Endothelial cell of umbilical vein (primary cell): ENCODE measurements at regions not wholly inside any gene's neighbourhood (a gene's known extent, or its start where the extent isn't known, plus 50 kb on each side); places are given as distances from the start of the nearest gene placed in this dataset.

Experiments
- BruUV-seq: library from RNA; stranded (reverse); fragments of 400-500 nt; replicated peaks from 2 replicates; lab custom pipeline; 2021; lab: Mats Ljungman, UMichigan
- CTCF ChIA-PET: fragments of 300-600, 350-600 bp; sonication (Branson Sonifier 250); formaldehyde crosslinking; loops from one replicate; lab custom pipeline; 2021; ENCODE audit warnings: antibody characterized with exemption, inconsistent platforms; lab: Charles Lee
- POLR2A ChIA-PET: fragments of 300-600, 350-600 bp; sonication (Branson Sonifier 250); formaldehyde crosslinking; loops from one replicate; lab custom pipeline; 2021; ENCODE audit warnings: antibody characterized with exemption, inconsistent platforms; lab: Charles Lee
- DNase-seq: peaks from one replicate; pipeline ENCODE4 v3.0.0-alpha.2; 2011; ENCODE audit warnings: low read depth, low spot score
- FAIRE-seq: peaks from 2 replicates; lab custom pipeline; 2011; peaks lifted over from hg19 to GRCh38; lab: Jason Lieb, UNC
- H2AFZ ChIP-seq: 2 replicates; pipeline ENCODE4 v1.6.0; 2012; ENCODE audit warnings: low read depth, low read length, control low read depth, inconsistent platforms
- H3K27ac ChIP-seq: 2 replicates; pipeline ENCODE4 v1.5.1; 2011; ENCODE audit warnings: low read depth, mild to moderate bottlenecking, control low read depth, low read length, moderate library complexity; ENCODE audit not compliant: insufficient read depth
- H3K27me3 ChIP-seq, 2 experiments: 2 replicates each; pipeline versions ENCODE4 v1.6.0 to v1.6.1; 2011; ENCODE audit warnings: low read length in 2 of 2, mixed read lengths in 1 of 2; ENCODE audit not compliant: control insufficient read depth in 2 of 2, insufficient read depth in 2 of 2
- H3K36me3 ChIP-seq, 2 experiments: 2 replicates in 1 of 2; 3 replicates in 1 of 2; pipeline ENCODE4 v1.5.1; 2011; ENCODE audit warnings: low read length in 2 of 2, mild to moderate bottlenecking in 1 of 2, moderate library complexity in 1 of 2; ENCODE audit not compliant: control insufficient read depth in 2 of 2, insufficient read depth in 2 of 2; ENCODE audit errors: extremely low read depth in 1 of 2
- H3K4me1 ChIP-seq: 3 replicates; pipeline ENCODE4 v1.5.1; 2011; ENCODE audit warnings: mild to moderate bottlenecking, low read length; ENCODE audit not compliant: control insufficient read depth, insufficient read depth; ENCODE audit errors: extremely low read depth
- H3K4me2 ChIP-seq: 2 replicates; pipeline ENCODE4 v1.6.1; 2011; ENCODE audit warnings: low read length, control low read depth, mixed read lengths; ENCODE audit not compliant: insufficient read depth
- H3K4me3 ChIP-seq, 3 experiments: fragments of 200-600 bp in 1 of 3; sonication (generic), shearing (Covaris generic) in 1 of 3; replicated peaks in 1 of 3; 2 replicates each; pipeline ENCODE4 v1.5.1; 2011 to 2016; ENCODE audit warnings: control low read depth in 3 of 3, low read length in 3 of 3, mild to moderate bottlenecking in 2 of 3, inconsistent platforms in 1 of 3, low read depth in 1 of 3, moderate library complexity in 1 of 3; ENCODE audit not compliant: insufficient read depth in 1 of 3
- H3K79me2 ChIP-seq: 2 replicates; pipeline ENCODE4 v1.6.0; 2012; ENCODE audit warnings: low read length, inconsistent platforms; ENCODE audit not compliant: control insufficient read depth, insufficient read depth
- H3K9ac ChIP-seq: replicated peaks from 2 replicates; pipeline ENCODE3; 2011; ENCODE audit warnings: low read length, control low read depth; ENCODE audit not compliant: insufficient read depth; ENCODE audit errors: extremely low read depth
- H3K9me1 ChIP-seq: replicated peaks from 3 replicates; pipeline ENCODE4 v1.6.0; 2011; ENCODE audit warnings: mild to moderate bottlenecking, low read length; ENCODE audit not compliant: control insufficient read depth, insufficient read depth; ENCODE audit errors: extremely low read depth
- H3K9me3 ChIP-seq: replicated peaks from 2 replicates; pipeline ENCODE4 v1.5.1; 2012; ENCODE audit warnings: low read length, inconsistent platforms; ENCODE audit not compliant: control insufficient read depth, insufficient read depth
- H4K20me1 ChIP-seq: replicated peaks from 2 replicates; pipeline ENCODE3; 2011; ENCODE audit warnings: mild to moderate bottlenecking, low read length; ENCODE audit not compliant: control insufficient read depth, insufficient read depth; ENCODE audit errors: extremely low read depth
- CTCF ChIP-seq, 2 donors: IDR thresholded peaks; 1 replicate in 1 of 2; 2 replicates in 1 of 2; pipeline ENCODE4 v1.5.1; 2011; ENCODE audit warnings: low read length in 2 of 2, mild to moderate bottlenecking in 2 of 2, moderate library complexity in 2 of 2, control low read depth in 1 of 2, inconsistent platforms in 1 of 2, low read depth in 1 of 2; ENCODE audit not compliant: insufficient read depth in 1 of 2; ENCODE audit errors: extremely low read depth in 1 of 2
- EZH2 ChIP-seq: IDR thresholded peaks from 2 replicates; pipeline ENCODE4 v1.6.1; 2012; ENCODE audit warnings: borderline replicate concordance, low read depth, mild to moderate bottlenecking, moderate library complexity, low read length, inconsistent platforms; ENCODE audit not compliant: severe bottlenecking
- FOS ChIP-seq: IDR thresholded peaks from 2 replicates; pipeline ENCODE4 v1.6.1; 2011; ENCODE audit warnings: mild to moderate bottlenecking, low read length, moderate library complexity, borderline replicate concordance; ENCODE audit not compliant: insufficient read depth
- GATA2 ChIP-seq: IDR thresholded peaks from 2 replicates; pipeline ENCODE4 v1.7.0; 2011; ENCODE audit warnings: low read depth, mild to moderate bottlenecking, moderate library complexity, mixed read lengths, low read length; ENCODE audit not compliant: insufficient read length, insufficient read depth
- JUN ChIP-seq: IDR thresholded peaks from 2 replicates; pipeline ENCODE4 v1.6.1; 2011; ENCODE audit warnings: borderline replicate concordance, low read depth; ENCODE audit not compliant: insufficient read length, insufficient read depth
- MAX ChIP-seq: IDR thresholded peaks from 2 replicates; pipeline ENCODE4 v1.6.1; 2011; ENCODE audit not compliant: insufficient read depth, insufficient read length
- MYC ChIP-seq: IDR thresholded peaks from one replicate; pipeline ENCODE4 v1.6.1; 2011; ENCODE audit warnings: mild to moderate bottlenecking, low read depth, low read length
- POLR2A ChIP-seq: IDR thresholded peaks from 2 replicates; pipeline ENCODE4 v1.6.1; 2012; ENCODE audit warnings: low read depth, mild to moderate bottlenecking, control low read depth, low read length
- POLR2AphosphoS5 ChIP-seq: IDR thresholded peaks from 2 replicates; pipeline ENCODE4 v1.6.1; 2012; ENCODE audit warnings: low read depth, mild to moderate bottlenecking, control low read depth, low read length, moderate library complexity; ENCODE audit not compliant: insufficient read depth
- dilution Hi-C: fragments of 300-500 bp; cut with MboI; formaldehyde crosslinking; loops from one replicate; pipeline ENCODE4 v1.15.0; 2019; ENCODE audit warnings: low sequenced_read_pairs; ENCODE audit not compliant: extremely low pct_ligation_motif_present
- intact Hi-C: fragments of 100-400 bp; cut with micrococcal nuclease; formaldehyde crosslinking; loops from one replicate; pipeline ENCODE4 v1.10.0; 2022

GRCh38 chr6:90653750-90654149 is 66.9 kb upstream of the MAP3K7 start:
- Histone ChIP-seq H2AFZ (no peak overlapping the region), H3K9ac (no peak overlapping the region), H3K79me2 (no peaks in the 10 kb centered on the region), H3K4me1 (no peaks in the 10 kb centered on the region), H4K20me1 (no peaks in the 10 kb centered on the region), H3K4me3 (no peak overlapping the region), H3K4me2 (no peak overlapping the region), H3K9me3 (no peaks in the 10 kb centered on the region), H3K27me3 (no peaks in the 10 kb centered on the region), H3K9me1 (no peaks in the 10 kb centered on the region), H3K36me3 (no peaks in the 10 kb centered on the region), H3K27ac (no peak overlapping the region)
- intact Hi-C loops (no loop called here), dilution Hi-C loops (no loop called here)
- TF ChIP-seq CTCF (IDR thresholded peaks at IDR 0.05; ENCODE audit: extremely low read depth in 1 of 2, insufficient read depth in 1 of 2, low read depth in 1 of 2, low read length in 2 of 2): no peak
- no peak for TF ChIP-seq JUN
- TF ChIP-seq FOS: no peak
- no peak for TF ChIP-seq POLR2AphosphoS5
- TF ChIP-seq MYC: no peak
- no peak for TF ChIP-seq MAX
- TF ChIP-seq GATA2: no peak
- TF ChIP-seq EZH2: no peak
- TF ChIP-seq POLR2A: no peak
- CTCF ChIA-PET: interaction anchor here (0.7 kb wide), 1 partner anchor 14 kb away, joined by 3 read pairs; no protein-coding TSS in a partner anchor
- DNase-seq (no peak), FAIRE-seq (no peak)
- no TSS peak for BruUV-seq
- POLR2A ChIA-PET: no interaction called here
